ENCODE measurements at regions not wholly inside any gene's neighbourhood (a gene's known extent, or its start where the extent isn't known, plus 50 kb on each side); places are given as distances from the start of the nearest gene placed in this dataset.
A peak's percentile ranks its signal among the peaks of the same experiment; 100 is the strongest.

DNA sequence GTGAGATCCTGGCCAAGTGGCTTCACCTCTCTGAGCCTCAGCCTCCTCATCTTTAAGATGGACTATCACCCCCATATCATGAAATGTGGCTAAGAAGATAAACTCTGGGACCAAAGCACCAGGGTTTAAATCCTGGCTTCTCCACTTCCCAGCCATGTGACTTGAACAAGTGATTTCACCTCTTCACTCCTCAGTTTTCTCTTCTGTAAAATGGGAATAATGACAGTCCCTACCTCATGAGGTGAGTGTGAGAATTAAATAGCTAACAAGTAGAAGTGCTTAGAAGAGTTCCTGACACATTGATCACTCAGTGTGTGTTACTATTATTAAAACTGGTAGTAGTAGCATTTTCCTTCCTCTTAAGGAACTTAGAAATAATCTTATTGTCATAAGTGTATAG lies 516.9 kb upstream of the SULF2 start:
- no peak for DNase-seq (ENCODE audit: low read depth)

DNA sequence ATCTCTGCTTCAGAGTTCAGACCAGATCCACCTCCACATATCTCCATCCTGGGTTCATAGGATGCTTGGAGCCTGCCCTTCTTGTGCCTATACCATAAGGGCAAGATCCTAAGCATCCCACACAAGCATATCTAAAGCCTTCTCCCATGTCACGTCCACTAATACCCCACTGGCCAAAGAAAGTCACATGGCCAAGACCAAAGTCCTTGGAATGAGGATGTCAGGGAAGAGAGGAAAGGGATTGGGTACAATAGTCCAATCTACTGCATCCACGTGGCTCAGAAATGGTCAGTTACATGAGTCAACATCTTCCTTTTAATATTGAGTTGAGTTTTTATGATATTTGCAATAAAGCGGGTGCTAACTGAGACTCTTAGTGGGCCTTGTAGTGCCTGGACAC lies 515.9 kb upstream of the SULF2 start:
- no peak for DNase-seq (ENCODE audit: low read depth)

DNA sequence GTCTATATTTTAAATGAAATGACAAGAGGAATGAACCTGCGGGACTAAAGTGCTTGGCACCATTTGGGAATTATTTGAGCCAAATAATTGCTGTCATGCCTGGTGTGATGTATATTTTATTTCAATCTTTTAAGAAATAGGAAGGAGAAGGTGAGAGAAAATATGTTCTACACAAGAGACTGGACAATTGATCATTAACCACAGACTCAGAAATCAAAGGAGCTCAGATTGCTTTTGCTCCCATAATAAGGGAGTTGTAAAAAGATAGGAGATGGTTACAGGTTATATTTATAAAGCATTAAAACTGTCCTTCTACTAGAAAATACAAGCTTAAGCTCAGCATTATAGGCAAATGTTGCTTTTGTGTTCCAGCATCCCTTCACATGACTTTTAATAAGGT lies 515.2 kb upstream of the SULF2 start:
- DNase-seq (ENCODE audit: low read depth), result no peak

DNA sequence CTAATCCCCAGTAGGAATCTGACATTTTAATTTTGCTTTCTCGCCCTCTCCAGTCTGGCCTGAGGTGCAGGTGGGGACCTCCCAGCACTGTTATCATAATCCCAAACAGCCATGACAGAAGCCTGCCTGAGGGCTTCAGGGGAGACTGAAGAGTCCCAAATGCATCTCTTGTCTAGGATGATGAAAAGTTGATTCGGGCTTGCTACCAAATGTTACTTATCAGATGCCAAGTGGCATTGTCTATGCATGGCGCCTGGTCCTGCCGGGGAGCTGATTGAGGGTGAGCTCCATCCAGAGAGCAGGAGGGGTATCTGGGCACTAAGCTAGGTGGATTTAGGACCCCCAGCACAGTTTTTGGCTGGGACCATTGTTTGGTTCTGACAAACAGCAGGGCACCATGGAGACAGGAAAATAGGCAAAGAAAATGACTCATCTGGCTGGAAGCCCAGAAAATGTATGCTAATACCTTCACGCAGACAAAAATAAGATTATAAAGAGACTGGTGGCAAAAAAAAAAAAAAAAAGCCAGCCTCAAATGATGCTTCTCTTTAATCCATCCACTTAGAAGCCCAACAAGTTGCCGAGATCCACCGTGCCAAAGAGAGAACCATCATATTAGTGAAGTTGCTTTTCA lies 513.7 kb upstream of the SULF2 start:
- DNase-seq (ENCODE audit: low read depth), result peak; percentile 89

DNA sequence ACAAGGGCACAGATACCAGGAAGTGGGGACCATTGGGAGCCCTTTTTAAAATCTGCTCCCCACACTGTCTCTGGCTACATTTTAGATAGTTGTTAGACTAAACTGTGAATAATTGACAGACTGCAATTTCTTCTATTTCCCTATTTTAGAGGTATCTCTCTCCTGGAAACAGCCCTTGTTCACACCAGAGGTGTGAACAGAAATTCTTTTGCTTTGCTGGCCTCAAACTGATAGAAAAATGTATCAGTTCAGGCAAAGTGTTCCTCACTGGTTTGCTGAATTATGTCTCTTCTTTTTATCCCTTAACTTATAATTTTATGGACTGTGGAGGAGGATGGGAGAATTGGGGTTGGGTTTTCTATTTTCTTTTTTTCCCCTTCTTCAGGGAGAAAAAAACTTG lies 513.2 kb upstream of the SULF2 start:
- DNase-seq (ENCODE audit: low read depth), result no peak

DNA sequence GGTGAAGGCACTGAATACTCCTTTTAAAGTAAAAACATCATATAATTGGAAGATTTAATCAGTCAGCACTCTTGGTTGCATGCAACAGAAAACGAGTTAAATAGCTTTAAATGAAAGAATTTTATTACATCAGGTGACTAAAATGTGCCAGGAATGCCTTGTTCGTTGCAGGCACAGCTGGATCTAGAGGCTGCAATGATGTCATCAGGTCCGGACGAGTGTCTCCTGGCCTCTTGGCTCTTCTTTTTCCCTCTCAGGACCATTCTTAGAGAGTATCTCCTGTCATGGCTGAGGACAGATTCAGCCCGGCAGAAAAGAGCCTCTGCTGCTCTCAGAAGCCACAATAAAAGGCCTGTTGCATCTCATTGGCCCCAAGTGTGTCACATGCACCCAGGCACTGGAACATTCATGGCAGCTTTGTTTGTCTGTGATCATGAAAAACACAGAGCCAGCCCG lies 510.7 kb upstream of the SULF2 start:
- DNase-seq (ENCODE audit: low read depth), result no peak

DNA sequence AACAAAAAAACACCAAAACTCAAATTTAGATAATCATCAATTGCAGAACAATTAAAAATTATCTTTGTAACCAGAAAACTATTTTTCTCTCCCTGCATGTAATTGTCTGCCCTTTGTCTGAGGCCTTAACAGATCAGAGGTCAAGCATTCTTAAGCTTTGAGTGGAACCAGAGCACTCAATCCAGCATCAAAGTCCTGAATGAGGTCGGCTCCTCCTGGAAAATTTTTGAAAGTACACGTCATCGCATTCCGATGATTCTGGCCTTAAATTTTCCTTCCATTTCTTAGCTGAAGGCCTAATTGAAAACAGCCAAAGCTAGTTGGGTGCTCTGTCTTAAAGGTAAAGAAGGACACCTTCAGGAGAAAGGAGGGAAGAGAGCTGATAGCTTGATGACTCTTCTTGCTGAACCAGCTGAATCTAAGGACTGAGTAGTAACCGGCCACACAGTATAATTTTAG lies 510.2 kb upstream of the SULF2 start:
- DNase-seq (ENCODE audit: low read depth), result peak; percentile 94

DNA sequence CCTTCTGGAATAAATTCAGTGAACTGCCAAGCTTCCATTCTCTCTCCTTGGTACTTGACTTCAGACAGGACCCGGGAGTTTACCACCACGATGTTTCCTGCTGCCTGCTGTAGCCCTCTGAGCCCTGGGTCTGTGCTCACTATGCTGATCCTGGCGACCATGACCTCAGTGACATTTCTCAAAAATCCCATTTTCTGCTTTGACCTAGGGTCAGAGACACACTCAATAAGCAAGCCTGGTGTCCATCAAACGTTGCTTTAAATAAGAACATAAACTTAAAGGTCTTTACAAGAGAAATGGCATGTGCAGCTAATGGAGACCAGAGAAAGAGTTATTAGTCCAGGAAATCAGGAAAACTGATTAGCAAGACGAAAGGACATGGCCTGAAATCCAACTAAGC lies 509.7 kb upstream of the SULF2 start:
- no peak for DNase-seq (ENCODE audit: low read depth)

DNA sequence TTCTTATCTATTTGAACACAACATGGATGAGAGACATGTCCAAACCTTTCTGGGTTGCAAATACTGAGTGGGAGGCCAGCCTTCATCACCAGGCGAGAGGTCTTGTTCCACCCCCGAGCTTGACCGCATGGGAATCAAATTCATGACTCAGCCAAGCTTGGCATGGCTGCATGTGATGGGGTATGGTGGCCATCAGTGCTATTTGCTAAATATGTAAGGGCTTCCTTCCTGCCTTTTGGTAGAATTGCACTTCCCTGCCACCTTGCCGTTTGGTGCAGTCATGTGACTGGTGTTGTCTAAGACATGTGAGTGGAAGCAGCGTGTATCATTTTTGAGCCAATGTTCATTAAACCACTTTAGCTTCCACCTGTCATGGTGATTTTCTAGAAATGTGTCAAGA lies 508.9 kb upstream of the SULF2 start:
- peak; percentile 37 for DNase-seq (ENCODE audit: low read depth)

DNA sequence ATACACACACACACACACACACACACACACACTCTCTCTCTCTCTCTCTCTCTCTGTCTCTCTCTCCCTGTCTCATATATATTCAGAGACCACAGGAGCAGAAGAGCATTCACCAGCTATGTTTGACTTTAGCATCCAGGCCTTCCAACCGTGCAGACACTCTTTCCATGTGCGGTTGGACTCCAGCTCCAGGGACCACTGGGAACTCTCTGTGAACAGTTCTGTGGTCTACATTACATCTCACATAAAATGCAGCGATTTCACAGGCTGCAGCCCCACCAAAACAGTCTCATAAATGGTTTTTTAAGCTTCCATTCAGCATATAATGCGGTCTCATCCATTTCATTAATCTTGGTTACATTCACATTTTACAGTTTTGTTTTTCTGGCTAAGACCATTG lies 508.4 kb upstream of the SULF2 start:
- DNase-seq (ENCODE audit: low read depth), result no peak

DNA sequence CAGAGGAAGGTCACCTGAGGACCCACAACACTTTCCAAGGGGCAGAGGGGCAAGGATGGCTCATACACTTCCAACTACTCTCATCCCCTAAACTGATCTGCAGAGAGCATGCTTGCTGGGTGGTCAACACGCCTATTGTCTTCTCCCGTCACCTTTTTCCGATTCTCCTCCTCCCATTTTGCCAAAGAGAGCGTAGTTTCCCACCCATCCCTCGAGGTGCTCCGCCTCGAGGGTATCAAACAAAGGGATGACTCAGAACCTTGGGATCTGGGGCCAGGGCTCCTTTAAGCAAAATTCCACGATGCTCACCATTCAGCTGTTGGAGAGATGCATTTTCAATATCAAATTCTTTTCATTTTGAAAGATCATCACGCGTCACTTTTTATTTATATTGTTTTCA lies 507.5 kb upstream of the SULF2 start:
- no peak for DNase-seq (ENCODE audit: low read depth)

DNA sequence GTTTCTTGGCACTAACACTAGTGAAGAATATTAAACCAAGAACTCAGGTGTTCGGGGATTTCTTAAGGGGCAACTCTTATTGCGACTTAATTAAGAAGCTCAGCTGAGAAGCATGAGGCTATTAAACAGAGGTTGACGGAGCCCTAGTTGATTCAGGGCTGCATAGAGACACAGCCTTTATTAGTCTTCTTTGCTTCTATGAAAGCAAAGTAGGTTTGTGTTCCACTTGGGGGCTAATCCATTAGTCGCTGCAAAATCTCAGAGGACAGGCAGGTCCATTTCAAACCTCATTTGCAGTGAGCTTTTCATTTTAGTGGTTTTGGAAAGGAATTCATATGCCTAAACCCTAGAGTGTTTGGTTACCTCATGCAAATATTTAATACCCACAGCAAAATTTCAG lies 506.6 kb upstream of the SULF2 start:
- no peak for DNase-seq (ENCODE audit: low read depth)

DNA sequence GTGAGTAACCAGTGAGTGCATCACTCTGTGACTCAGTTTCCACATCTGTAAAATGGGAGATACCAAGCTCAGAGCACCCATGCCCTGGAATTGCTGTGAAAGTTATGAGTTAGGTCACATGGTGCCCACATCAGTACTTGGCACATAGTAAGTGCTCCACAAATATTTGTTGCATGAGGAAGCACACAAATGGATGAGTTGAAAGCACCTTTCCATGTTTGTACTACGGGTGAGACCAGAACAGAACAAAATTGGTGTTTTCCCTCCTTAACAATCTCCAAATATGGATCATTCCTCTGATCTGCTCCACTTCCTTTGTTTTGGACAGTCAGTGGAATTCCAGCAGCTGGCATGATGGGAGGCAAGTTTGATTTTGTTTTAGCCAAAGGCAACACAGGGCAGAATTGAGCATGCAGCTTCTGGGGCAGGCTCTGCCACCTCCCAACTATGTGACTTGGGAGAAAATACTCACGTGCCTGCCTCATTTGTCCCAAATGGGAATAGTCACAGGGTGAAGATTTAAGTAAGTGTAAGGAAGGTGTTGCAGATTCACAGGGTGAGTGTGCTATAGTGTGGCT lies 503.7 kb upstream of the SULF2 start:
- DNase-seq (ENCODE audit: low read depth), result no peak

DNA sequence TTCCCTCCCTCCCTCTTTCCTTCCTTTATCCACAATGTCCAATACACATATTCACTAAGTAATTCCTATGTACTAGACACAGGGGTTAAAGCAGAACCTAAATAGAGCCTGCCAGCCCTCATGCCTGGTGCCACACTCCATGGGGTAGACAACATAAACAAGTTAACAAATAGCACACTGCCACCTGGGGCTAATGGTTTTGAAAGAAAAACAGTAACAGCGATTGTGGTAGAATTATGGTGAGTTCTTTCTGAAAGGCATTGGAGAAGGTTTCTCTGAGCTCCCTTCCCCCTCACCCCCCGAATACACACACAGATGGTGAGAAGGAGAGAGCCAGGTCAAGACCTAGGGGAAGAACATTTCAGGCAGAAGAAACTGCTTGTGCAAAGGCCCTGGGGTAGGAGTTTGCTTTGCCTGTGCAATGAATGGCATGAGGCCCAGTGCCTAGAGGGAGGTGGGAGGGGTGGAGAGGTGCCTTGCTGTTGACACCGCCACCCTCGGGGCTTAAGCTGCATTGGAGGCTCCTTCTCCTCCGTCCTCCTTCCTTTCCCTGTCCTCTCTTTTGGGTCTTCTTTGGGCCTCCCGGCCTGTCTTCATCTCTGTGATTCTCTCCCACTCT lies 502.4 kb upstream of the SULF2 start:
- DNase-seq (ENCODE audit: low read depth), result no peak

DNA sequence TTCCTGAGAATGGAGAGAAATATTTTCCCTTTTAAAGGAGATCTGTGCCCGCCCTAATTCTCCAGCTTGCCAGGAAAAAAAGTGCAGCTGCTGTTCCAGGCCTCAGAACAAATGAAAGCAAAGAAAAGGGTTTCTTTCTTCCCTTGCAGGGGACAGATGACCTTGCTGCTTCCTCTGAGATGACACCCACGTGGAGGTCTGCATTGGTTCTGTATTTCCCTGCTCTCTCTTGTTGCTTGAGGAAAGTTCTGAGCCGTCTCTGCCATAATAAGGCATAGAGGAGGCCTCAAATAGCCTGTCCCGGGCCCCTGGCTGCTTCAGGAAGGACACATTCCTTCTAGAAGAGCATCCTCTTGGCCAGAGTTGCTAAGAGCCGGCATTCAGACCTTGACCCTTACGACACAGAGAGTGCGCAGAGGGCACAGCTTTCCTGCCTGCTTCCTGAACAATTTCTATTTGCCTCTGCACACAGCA lies 501.8 kb upstream of the SULF2 start:
- DNase-seq (ENCODE audit: low read depth), result peak; percentile 50

DNA sequence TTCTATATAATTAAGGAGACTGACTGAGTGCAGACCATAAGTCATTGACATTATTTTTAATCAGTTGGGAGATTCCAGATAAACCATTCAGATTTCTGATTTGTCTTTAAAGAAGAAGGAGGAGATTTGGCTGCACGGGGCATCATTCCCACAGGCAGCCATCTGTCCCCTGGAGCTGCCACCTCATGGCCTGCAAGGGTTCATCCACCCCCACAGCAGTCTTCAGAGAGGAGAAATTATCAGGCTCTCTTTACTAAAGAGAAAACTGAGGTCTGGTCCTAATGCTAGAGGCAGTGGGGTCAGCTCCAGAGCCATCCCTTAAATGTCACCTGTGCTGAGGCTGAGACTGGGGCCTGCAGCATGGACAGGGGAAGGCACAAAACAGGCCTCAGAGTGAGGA lies 501.3 kb upstream of the SULF2 start:
- DNase-seq (ENCODE audit: low read depth), result no peak

DNA sequence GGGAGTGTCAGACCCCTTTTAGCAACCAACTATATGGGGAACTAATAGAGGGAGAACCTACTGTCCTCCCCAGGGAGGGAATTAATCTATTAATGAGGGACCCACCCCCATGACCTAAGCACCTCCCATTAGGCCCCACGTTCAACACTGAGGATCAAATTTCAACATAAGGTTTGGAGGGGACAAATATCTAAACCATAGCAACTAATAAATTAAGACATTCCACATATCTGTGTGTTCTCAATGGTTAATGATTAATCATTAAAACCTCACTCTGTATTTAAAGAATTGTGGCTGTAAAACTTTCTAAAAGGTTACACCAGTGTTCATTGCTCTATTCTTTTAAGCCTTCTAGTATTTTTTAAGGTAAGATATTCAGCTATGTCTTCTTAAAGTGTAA lies 500.4 kb upstream of the SULF2 start:
- no peak for DNase-seq (ENCODE audit: low read depth)

DNA sequence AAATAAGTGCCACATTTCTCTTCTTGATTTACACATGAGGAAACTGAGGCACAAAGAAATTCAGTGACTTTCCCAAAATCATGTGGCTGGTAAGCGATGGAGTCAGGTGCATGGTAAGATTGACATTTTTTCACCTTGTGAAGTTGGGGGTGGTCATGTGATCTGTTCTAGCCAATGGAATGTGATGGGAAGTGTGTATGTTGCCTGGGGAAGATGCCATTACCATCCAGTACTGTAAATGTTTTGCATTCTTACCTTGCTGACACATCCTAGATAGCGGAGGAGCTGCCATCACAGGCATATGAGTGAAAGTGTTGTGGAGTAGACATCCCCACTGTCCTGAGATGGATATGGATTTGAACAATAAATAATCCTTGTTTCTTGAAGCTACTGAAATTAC lies 499.6 kb upstream of the SULF2 start:
- DNase-seq (ENCODE audit: low read depth), result no peak

DNA sequence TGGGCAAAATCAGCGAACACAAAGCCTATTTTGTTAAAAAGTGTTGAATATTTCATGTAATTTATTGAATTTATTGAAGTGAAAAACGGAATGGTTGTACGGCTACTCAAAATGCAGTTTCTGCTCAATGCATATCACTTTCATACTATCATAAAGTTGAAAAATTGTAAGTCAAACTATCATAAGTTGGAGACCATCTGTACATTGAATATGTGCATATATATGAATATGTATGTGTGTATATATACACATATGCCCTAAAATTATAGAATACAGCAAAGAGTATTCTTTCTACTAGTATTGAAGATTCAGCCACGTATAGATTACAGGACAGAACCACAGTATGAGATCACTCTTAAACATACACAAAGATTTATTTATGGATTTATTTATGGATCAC lies 499.0 kb upstream of the SULF2 start:
- DNase-seq (ENCODE audit: low read depth), result no peak

DNA sequence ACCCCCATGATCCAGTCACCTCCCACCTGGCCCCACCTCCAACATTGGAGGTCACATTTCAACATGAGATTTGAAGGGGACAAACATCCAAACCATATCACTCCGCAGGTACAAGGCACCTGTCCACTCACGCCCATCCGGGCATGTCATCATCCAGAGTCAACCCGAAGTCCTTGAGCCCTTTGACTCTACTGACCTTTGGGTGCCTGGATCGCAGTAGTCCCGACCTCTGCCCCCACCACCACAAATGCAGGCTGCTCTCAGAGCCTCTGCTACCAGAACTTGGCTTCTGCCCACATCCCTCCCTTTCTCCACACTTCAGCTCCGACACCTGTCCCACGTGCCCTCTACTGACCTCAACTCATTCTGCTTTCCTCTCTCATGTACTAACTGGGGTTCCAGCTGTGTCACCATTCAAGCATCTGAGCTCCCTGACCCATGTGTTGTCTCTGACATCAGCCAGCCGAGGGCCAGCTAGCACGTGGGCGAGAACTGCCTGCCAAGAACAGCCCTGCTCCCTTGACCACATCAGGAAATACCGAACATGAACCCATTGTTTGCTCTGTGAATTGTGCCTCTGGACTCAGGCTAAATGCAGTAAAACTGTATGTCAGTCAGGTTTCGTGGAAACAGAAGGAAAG lies 498.3 kb upstream of the SULF2 start:
- DNase-seq (ENCODE audit: low read depth), result peak; percentile 96

DNA sequence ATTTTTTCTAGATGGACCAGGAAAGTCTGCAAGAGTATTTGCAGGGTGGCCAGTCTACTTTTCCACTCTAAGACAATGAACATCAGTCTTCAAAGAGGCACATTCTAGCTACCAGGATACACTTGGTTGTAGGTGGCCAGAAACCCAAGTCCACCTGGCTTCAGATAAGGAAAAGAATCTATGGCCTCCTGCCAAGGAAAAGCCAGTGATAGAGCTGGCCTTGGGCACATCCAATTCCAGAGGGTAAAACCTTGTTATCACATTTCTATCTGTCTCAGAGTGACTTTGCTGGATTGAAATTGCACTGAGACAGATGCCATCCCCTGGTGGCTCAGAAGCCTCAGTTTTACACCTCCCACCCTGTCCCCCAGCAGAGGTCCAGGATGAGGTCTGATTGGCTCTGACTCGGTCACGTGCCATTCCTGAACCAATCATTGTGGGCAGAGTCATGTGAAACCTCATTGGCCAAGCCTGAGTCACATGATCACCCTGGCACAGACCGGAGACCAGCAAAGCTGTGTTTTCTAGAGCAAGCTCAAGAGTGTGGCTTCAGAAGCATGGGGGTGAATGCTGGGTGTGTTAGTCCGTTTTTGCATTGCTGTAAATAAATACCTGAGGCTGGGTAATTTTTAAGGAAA lies 497.4 kb upstream of the SULF2 start:
- no peak for DNase-seq (ENCODE audit: low read depth)

DNA sequence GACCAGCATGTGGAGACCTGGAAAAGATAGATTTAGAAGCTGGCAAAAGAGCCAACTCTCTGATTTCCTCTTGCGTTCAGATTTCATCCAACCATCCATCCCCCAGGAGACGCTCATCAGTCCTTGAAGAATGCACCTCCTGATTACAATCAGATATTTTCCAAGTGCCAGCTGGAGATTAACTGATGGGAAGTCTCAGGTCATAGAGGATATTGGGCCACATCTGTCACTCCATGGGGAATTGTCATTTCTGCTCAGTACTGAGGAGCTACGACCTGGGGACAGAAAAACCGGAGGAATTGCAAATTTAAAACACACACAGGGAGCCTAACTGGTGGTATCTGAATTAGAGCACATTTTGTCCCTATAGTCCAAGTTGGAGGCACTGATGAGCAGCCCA lies 496.2 kb upstream of the SULF2 start:
- no peak for DNase-seq (ENCODE audit: low read depth)
